Fibroblast of lung (primary cell): ENCODE measurements at regions not wholly inside any gene's neighbourhood (a gene's known extent, or its start where the extent isn't known, plus 50 kb on each side); places are given as distances from the start of the nearest gene placed in this dataset.

Experiments used
- EZH2 ChIP-seq: IDR thresholded peaks from 2 replicates; pipeline ENCODE4 v1.5.1; 2012; ENCODE audit warnings: low read length, control low read depth, mild to moderate bottlenecking; ENCODE audit errors: missing control alignments
- TF ChIP-seq, protein P1 (sequence below), 2 donors: IDR thresholded peaks in 1 of 2; conservative IDR thresholded peaks in 1 of 2; 1 replicate in 1 of 2; 2 replicates in 1 of 2; pipeline ENCODE4 v1.5.1; 2011 to 2012; ENCODE audit warnings: low read length in 2 of 2, control low read depth in 1 of 2, inconsistent platforms in 1 of 2, low read depth in 1 of 2, mild to moderate bottlenecking in 1 of 2

DNA sequence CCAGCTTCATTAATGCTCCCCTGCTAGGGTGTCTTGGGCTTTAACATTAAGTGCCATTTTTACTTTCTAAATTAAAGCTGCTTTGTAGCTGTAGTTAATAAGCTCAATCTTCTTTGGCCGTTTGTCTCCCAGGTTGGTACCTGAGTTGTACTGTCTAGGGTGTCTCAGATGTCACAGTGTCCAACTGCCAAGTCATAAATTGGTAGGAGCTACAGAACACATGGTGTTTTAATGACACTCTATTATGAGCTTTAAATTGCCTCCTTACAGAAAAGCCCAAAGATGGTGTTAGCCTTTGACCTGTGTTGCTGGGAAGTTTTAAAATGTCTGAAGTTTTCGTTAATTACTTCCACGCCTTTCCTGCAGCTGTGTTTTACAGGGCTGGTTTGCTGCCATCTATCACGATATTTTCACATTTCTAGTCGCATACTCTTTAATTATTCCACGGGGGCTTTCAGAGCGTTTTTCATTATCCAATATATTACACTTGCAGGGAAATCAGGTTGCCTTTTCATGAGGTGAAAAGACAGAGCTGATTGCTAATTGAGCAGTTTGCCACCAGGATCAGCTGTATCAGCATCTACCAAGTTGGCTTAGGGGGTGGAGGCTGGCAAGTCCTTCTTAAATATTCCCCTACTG lies 247.8 kb upstream of the PLPP4 start:
- TF ChIP-seq, protein P1, sequence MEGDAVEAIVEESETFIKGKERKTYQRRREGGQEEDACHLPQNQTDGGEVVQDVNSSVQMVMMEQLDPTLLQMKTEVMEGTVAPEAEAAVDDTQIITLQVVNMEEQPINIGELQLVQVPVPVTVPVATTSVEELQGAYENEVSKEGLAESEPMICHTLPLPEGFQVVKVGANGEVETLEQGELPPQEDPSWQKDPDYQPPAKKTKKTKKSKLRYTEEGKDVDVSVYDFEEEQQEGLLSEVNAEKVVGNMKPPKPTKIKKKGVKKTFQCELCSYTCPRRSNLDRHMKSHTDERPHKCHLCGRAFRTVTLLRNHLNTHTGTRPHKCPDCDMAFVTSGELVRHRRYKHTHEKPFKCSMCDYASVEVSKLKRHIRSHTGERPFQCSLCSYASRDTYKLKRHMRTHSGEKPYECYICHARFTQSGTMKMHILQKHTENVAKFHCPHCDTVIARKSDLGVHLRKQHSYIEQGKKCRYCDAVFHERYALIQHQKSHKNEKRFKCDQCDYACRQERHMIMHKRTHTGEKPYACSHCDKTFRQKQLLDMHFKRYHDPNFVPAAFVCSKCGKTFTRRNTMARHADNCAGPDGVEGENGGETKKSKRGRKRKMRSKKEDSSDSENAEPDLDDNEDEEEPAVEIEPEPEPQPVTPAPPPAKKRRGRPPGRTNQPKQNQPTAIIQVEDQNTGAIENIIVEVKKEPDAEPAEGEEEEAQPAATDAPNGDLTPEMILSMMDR (conservative IDR thresholded peaks at IDR 0.05 in 1 of 2, IDR thresholded peaks at IDR 0.05 in 1 of 2; ENCODE audit: low read depth in 1 of 2, low read length in 2 of 2), result no peak
- TF ChIP-seq EZH2, result no peak
